Brain microvascular endothelial cell (primary cell): ENCODE measurements at regions not wholly inside any gene's neighbourhood (a gene's known extent, or its start where the extent isn't known, plus 50 kb on each side); places are given as distances from the start of the nearest gene placed in this dataset.

Experiments
- DNase-seq: peaks from one replicate; pipeline ENCODE4 v3.0.0-alpha.2; 2020
- H3K27ac ChIP-seq: fragments of 250-450 bp; sonication (Bioruptor Pico); 2 replicates; pipeline ENCODE4 v1.5.1; 2020; ENCODE audit warnings: mild to moderate bottlenecking, moderate library complexity
- H3K27me3 ChIP-seq: fragments of 250-450 bp; sonication (Bioruptor Pico); replicated peaks from 2 replicates; pipeline ENCODE4 v1.5.1; 2020; ENCODE audit warnings: mild to moderate bottlenecking
- H3K36me3 ChIP-seq: fragments of 250-450 bp; sonication (Bioruptor Pico); replicated peaks from 2 replicates; pipeline ENCODE4 v1.5.1; 2020; ENCODE audit warnings: mild to moderate bottlenecking
- H3K4me3 ChIP-seq: 2 replicates; pipeline ENCODE4 v1.5.1; 2011; ENCODE audit warnings: low read depth, mild to moderate bottlenecking, control low read depth, low read length, moderate library complexity
- in situ Hi-C: cut with HindIII; loops from 2 replicates; pipeline ENCODE4 v1.10.0; 2017; ENCODE audit warnings: low sequenced_read_pairs, low pct_ligation_motif_present
- TF ChIP-seq, protein P1 (sequence below): IDR thresholded peaks from 2 replicates; pipeline ENCODE4 v1.5.1; 2011; ENCODE audit warnings: low read depth, mild to moderate bottlenecking, moderate library complexity, low read length, control low read depth, inconsistent platforms; ENCODE audit errors: missing control alignments

DNA sequence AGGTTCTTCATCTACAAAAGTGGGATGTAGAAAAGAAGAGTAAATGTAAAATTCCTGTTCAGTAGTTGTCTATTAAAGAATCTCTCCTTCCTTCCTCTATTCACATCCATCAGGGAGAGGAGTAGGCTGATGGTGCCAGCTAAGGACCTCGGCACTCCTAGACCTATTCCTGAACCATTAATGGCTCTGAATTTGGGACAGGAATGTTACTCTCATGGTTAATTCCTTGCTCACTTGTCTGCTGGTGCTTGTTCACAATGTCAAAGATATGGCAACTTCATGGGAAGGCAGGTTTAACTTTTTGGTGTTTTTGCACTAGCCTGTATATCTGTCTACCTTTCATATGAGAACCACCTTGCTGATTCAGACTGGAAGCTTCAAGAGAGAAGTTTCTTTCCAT is 206.6 kb downstream of the DAD1 start:
- Histone ChIP-seq H3K27ac (no peak overlapping the region), H3K27me3 (no peaks in the 10 kb centered on the region), H3K36me3 (no peaks in the 10 kb centered on the region), H3K4me3 (no peak overlapping the region)
- DNase-seq: no peak
- in situ Hi-C loops: no loop called here
- TF ChIP-seq, protein P1, sequence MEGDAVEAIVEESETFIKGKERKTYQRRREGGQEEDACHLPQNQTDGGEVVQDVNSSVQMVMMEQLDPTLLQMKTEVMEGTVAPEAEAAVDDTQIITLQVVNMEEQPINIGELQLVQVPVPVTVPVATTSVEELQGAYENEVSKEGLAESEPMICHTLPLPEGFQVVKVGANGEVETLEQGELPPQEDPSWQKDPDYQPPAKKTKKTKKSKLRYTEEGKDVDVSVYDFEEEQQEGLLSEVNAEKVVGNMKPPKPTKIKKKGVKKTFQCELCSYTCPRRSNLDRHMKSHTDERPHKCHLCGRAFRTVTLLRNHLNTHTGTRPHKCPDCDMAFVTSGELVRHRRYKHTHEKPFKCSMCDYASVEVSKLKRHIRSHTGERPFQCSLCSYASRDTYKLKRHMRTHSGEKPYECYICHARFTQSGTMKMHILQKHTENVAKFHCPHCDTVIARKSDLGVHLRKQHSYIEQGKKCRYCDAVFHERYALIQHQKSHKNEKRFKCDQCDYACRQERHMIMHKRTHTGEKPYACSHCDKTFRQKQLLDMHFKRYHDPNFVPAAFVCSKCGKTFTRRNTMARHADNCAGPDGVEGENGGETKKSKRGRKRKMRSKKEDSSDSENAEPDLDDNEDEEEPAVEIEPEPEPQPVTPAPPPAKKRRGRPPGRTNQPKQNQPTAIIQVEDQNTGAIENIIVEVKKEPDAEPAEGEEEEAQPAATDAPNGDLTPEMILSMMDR: no peak

DNA sequence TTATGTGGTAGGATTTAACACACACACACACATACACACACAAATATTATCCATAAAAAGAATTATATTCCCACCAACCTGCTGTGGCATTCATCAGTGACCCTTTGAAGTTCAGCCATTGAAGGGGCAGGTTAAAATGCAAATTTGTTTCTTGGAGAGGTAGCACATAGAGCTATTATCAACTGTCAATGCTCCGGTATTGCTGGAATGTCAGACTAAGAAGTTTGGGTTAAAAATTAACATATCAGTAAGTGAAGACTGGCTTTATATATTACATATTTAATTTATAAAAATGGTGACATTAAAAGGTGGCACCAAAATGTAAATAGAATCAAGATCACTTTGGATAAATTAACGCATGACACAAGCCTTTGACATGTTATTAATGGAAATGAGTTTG is 207.3 kb downstream of the DAD1 start:
- Histone ChIP-seq H3K36me3 (no peaks in the 10 kb centered on the region), H3K27ac (no peak overlapping the region), H3K4me3 (no peak overlapping the region), H3K27me3 (no peaks in the 10 kb centered on the region)
- TF ChIP-seq, protein P1: no peak
- no peak for DNase-seq
- in situ Hi-C loops: no loop called here

DNA sequence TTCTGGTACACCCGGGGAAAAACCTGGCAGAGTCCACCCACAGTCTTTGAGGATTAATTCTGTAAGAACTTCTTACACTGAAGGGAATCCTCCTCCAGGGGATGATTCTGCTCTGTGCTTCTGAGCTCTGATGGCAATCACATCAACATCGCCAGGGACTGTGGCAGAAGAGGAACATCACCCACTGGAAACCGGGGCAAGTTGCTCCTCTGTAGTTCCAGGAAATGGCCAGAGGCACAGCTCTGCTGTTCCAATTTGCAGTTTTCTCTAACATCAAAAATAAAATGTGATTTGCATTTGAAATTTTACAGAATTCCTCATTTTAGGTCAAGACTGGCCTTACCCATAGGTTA is 207.6 kb downstream of the DAD1 start:
- no peaks in the 10 kb centered on the region for H3K27me3 ChIP-seq
- DNase-seq: no peak

DNA sequence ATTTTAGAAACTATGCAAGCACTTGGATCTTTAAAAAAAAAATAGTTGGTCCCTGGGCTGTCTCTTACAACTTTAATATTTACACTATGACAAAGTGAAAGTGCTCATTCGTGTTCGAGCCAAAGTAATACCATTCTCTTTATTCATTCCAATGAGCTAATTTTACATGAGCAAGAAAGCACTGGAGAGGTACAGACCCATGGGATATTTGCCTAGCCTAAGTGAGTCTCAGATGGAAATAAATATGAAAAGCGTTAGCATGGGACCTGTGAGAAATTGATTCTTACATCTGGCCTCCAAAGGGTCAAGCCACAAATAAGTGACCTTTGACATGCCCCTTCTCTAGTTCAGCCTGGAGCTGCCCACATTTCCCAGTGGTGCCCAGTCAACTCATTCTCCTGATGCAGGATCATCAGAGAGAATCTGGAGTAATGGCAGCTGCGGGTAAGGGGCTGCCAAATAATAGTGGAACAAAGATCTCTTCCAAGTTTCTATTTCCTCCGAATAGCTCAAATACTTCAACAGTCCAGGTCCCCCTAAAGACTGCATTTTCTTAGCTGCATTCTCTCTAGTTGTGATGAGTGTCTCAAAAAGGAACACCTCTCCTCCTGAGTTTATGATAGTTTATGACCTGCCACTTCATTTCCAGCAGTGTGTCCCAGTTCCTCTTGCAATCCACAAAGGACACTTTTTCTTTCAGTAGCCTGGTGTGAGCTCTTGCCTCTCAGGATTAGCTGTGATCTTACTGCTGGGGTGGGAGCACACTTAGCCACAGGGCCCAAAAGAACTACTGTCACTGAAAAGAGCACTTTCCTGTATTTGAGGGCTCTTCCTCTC is 208.2 kb downstream of the DAD1 start:
- no peaks in the 10 kb centered on the region for H3K36me3 ChIP-seq
- in situ Hi-C loops: no loop called here
- TF ChIP-seq, protein P1: no peak
- H3K27me3 ChIP-seq: no peaks in the 10 kb centered on the region
- H3K4me3 ChIP-seq: no peak overlapping the region
- H3K27ac ChIP-seq: no peak overlapping the region
- DNase-seq: no peak

More for the DNA sequence above, 207.6 kb downstream of the DAD1 start:
- Histone ChIP-seq H3K36me3 (no peaks in the 10 kb centered on the region), H3K27ac (no peak overlapping the region), H3K4me3 (no peak overlapping the region)
- in situ Hi-C loops: no loop called here
- TF ChIP-seq, protein P1: no peak

DNA sequence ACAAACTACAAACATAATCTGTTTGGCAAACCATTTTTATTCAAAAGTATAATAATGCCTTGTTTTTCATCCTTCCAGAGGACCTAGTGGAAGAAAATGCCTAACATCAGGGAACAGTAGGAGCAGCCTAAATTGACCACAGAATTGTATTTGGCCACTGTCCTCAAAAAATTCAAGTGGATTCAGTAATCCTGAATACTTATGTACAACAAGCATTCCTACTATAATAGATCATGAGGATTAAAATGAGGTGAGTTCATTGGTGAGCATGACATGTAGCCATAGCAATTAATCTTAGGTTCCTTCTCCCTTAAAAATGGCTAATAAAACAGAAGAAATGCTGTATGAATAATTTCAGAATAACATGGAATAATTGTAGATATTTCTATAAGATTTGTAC is 209.3 kb downstream of the DAD1 start:
- H3K4me3 ChIP-seq: no peak overlapping the region
- TF ChIP-seq, protein P1: no peak
- no peaks in the 10 kb centered on the region for H3K27me3 ChIP-seq
- H3K27ac ChIP-seq: no peak overlapping the region
- in situ Hi-C loops: no loop called here
- DNase-seq: no peak
- H3K36me3 ChIP-seq: no peaks in the 10 kb centered on the region

DNA sequence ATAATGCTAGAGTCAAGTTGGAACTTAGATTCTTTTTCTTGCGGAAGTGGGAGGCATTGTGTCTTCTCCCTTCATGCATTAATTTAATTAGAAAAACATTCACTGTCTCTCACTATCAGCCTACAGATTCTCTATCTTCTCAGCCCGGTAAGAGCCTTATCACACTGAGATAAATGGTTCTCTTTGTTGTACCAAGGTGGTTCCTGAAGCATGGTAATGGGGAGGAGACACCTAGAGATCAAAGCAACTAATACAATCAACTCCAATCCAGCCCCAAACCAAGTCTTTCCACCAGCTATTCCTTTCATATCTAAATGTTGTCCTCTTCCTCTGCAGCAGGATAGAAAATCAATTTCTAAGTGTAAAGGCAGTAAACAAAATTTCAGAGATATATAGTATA is 210.8 kb downstream of the DAD1 start:
- no peak overlapping the region for H3K27ac ChIP-seq

More for the DNA sequence above, 210.8 kb downstream of the DAD1 start:
- Histone ChIP-seq H3K36me3 (no peaks in the 10 kb centered on the region), H3K27me3 (no peaks in the 10 kb centered on the region), H3K4me3 (no peak overlapping the region)
- TF ChIP-seq, protein P1: no peak
- in situ Hi-C loops: no loop called here
- no peak for DNase-seq
